Loucy (cell line): ENCODE measurements at regions not wholly inside any gene's neighbourhood (a gene's known extent, or its start where the extent isn't known, plus 50 kb on each side); places are given as distances from the start of the nearest gene placed in this dataset.

Experiments
- H2AFZ ChIP-seq: fragments of 200-600 bp; sonication (generic); 2 replicates; pipeline ENCODE4 v1.6.0; 2016; ENCODE audit warnings: antibody characterized with exemption, mild to moderate bottlenecking, low read length, moderate library complexity
- H3F3A ChIP-seq: fragments of 200-600 bp; 2 replicates; pipeline ENCODE4 v1.6.0; 2016; ENCODE audit warnings: antibody characterized with exemption, low read depth, mild to moderate bottlenecking
- H3K27me3 ChIP-seq: fragments of 200-600 bp; sonication (generic); 2 replicates; pipeline ENCODE4 v1.6.1; 2014; ENCODE audit warnings: low read length, mild to moderate bottlenecking; ENCODE audit not compliant: insufficient read depth, poor library complexity, severe bottlenecking
- H3K36me3 ChIP-seq: fragments of 200-600 bp; sonication (generic); 2 replicates; pipeline ENCODE4 v1.6.1; 2016; ENCODE audit warnings: low read length; ENCODE audit not compliant: insufficient read depth
- H3K4me1 ChIP-seq: fragments of 200-600 bp; sonication (generic); 2 replicates; pipeline ENCODE4 v1.5.1; 2014; ENCODE audit warnings: low read length, mild to moderate bottlenecking; ENCODE audit not compliant: insufficient read depth, poor library complexity, severe bottlenecking
- H3K4me2 ChIP-seq: fragments of 200-600 bp; sonication (generic); 2 replicates; pipeline ENCODE4 v1.6.0; 2014; ENCODE audit warnings: antibody characterized with exemption, low read length, low read depth, mild to moderate bottlenecking; ENCODE audit not compliant: poor library complexity, severe bottlenecking
- H3K4me3 ChIP-seq: fragments of 200-600 bp; sonication (generic); 2 replicates; pipeline ENCODE4 v1.5.1; 2014; ENCODE audit warnings: low read length, mild to moderate bottlenecking, mixed read lengths; ENCODE audit not compliant: poor library complexity, severe bottlenecking
- H3K79me2 ChIP-seq: fragments of 200-600 bp; sonication (generic); 2 replicates; pipeline ENCODE4 v1.6.1; 2014; ENCODE audit warnings: low read length; ENCODE audit not compliant: insufficient read depth
- H3K9ac ChIP-seq: fragments of 200-600 bp; sonication (generic); 2 replicates; pipeline ENCODE4 v1.6.0; 2014; ENCODE audit warnings: mild to moderate bottlenecking, low read depth, low read length, moderate library complexity; ENCODE audit not compliant: poor library complexity, severe bottlenecking
- H3K9me2 ChIP-seq: fragments of 200-600 bp; sonication (generic); replicated peaks from 2 replicates; pipeline ENCODE4 v1.6.1; 2016; ENCODE audit warnings: low read depth, low read length, mixed read lengths
- H3K9me3 ChIP-seq: fragments of 200-600 bp; sonication (generic); 2 replicates; pipeline ENCODE4 v1.6.1; 2014; ENCODE audit warnings: mild to moderate bottlenecking, antibody characterized with exemption, low read length, low read depth; ENCODE audit not compliant: insufficient read depth
- H4K20me1 ChIP-seq: fragments of 200-600 bp; sonication (generic); 2 replicates; pipeline ENCODE4 v1.6.0; 2014; ENCODE audit warnings: antibody characterized with exemption, low read length, mild to moderate bottlenecking; ENCODE audit not compliant: insufficient read depth, poor library complexity, severe bottlenecking
- CTCF ChIP-seq: fragments of 200-600 bp; sonication (generic); conservative IDR thresholded peaks from 2 replicates; pipeline ENCODE4 v1.5.1; 2014; ENCODE audit warnings: mild to moderate bottlenecking, antibody characterized with exemption, low read length
- EZH2phosphoT487 ChIP-seq: fragments of 200-600 bp; IDR thresholded peaks from 2 replicates; pipeline ENCODE4 v1.6.1; 2018; ENCODE audit warnings: antibody characterized with exemption, mild to moderate bottlenecking, moderate library complexity, borderline replicate concordance

- no peaks in the 10 kb centered on the region for H3F3A ChIP-seq
- H3K9ac ChIP-seq: no peak overlapping the region
- no peak overlapping the region for H3K4me2 ChIP-seq
- TF ChIP-seq CTCF (no peak), EZH2phosphoT487 (no peak)
- no peak overlapping the region for H3K4me3 ChIP-seq
- no peaks in the 10 kb centered on the region for H3K4me1 ChIP-seq
- no peak overlapping the region for H2AFZ ChIP-seq
- H3K9me3 ChIP-seq: no peaks in the 10 kb centered on the region
- H3K79me2 ChIP-seq: no peaks in the 10 kb centered on the region
- H3K27me3 ChIP-seq: no peaks in the 10 kb centered on the region
- no peaks in the 10 kb centered on the region for H4K20me1 ChIP-seq
- H3K9me2 ChIP-seq: no peaks in the 10 kb centered on the region
- H3K36me3 ChIP-seq: no peaks in the 10 kb centered on the region
Observed at GRCh38 chr15:47246317-47246716, 471.0 kb upstream of the SEMA6D start.

DNA sequence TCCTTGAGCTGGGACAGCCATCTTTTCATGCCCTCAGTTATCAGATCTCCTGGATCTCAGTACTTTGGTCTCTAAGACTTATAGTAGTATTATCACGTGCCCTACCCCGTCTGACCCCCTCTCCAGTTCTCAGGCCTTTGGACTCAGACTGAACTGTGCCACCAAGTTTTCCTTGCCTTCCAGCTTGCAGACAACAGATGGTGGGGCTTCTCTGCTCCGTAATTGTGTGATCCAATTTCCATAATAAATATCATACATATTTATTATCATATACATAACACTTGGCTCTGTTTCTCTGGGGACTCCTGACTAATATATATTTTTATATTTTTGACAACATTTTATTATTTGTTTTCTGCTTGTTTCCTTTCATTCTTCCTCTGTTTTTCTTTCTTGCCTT lies 458.8 kb upstream of the SEMA6D start:
- no peaks in the 10 kb centered on the region for H3K4me1 ChIP-seq
- no peaks in the 10 kb centered on the region for H3K36me3 ChIP-seq

DNA sequence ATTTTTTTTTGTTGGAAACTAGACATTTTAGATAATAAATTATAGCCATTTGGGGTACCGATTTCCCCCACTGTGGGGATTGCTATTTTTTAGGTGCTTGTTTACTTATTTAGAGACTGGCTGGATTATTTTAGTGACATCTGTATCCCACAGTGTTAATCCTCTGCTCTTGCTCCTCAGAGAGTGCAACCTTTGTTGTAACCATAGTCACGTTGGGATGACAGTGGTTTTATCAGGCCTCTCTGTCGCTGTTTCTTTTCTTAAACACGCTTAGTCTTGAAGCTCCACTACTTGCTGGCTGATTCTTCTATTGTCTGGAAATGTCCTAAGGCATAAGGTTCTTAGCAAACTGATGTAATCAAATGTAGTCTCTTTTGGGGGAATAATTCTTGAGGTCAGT lies 451.6 kb upstream of the SEMA6D start:
- Histone ChIP-seq H3F3A (no peaks in the 10 kb centered on the region), H3K4me3 (no peak overlapping the region), H3K4me1 (no peaks in the 10 kb centered on the region), H4K20me1 (no peaks in the 10 kb centered on the region), H3K27me3 (no peaks in the 10 kb centered on the region), H3K9ac (no peak overlapping the region), H3K79me2 (no peaks in the 10 kb centered on the region), H2AFZ (no peak overlapping the region), H3K9me3 (no peaks in the 10 kb centered on the region), H3K36me3 (no peaks in the 10 kb centered on the region), H3K4me2 (no peak overlapping the region), H3K9me2 (no peaks in the 10 kb centered on the region)
- no peak for TF ChIP-seq EZH2phosphoT487
- no peak for TF ChIP-seq CTCF

More for the DNA sequence above, 458.8 kb upstream of the SEMA6D start:
- Histone ChIP-seq H3K9me2 (no peaks in the 10 kb centered on the region), H2AFZ (no peak overlapping the region), H3K4me2 (no peak overlapping the region), H3K9me3 (no peaks in the 10 kb centered on the region), H3K79me2 (no peaks in the 10 kb centered on the region), H3K27me3 (no peaks in the 10 kb centered on the region), H3F3A (no peaks in the 10 kb centered on the region), H3K4me3 (no peak overlapping the region), H4K20me1 (no peaks in the 10 kb centered on the region), H3K9ac (no peak overlapping the region)
- TF ChIP-seq CTCF: no peak
- TF ChIP-seq EZH2phosphoT487: no peak
